Activated B cell treated with CpG ODN at 0.5 μM for 24 hours (primary cell): ENCODE measurements at regions not wholly inside any gene's neighbourhood (a gene's known extent, or its start where the extent isn't known, plus 50 kb on each side); places are given as distances from the start of the nearest gene placed in this dataset.

Experiments
- ATAC-seq: fragments of 200-7000 bp; cut with Tn5 transposase; one replicate; pipeline ENCODE4 v1.10.0; 2021; ENCODE audit warnings: low read depth, mild to moderate bottlenecking, moderate library complexity
- CTCF ChIA-PET: fragments of 350-600 bp; sonication (Branson Sonifier 250); formaldehyde crosslinking; loops from one replicate; lab custom pipeline; 2021; ENCODE audit warnings: antibody characterized with exemption; lab: Charles Lee
- POLR2A ChIA-PET: fragments of 350-600 bp; sonication (Branson Sonifier 250); formaldehyde crosslinking; loops from one replicate; lab custom pipeline; 2021; ENCODE audit warnings: antibody characterized with exemption; lab: Charles Lee
- DNase-seq: peaks from one replicate; pipeline ENCODE4 v3.0.0; 2022
- H3K27ac Mint-ChIP-seq: one replicate; pipeline ENCODE4 v1.8.0; 2020; ENCODE audit warnings: mixed read lengths
- H3K27me3 Mint-ChIP-seq: one replicate; pipeline ENCODE4 v1.8.0; 2021; ENCODE audit warnings: mixed read lengths
- H3K36me3 Mint-ChIP-seq: one replicate; pipeline ENCODE4 v1.8.0; 2021; ENCODE audit warnings: low read depth, mixed read lengths
- H3K4me1 Mint-ChIP-seq: one replicate; pipeline ENCODE4 v1.8.0; 2021; ENCODE audit warnings: mixed read lengths
- H3K4me3 Mint-ChIP-seq: one replicate; pipeline ENCODE4 v1.8.0; 2020; ENCODE audit warnings: mild to moderate bottlenecking, mixed read lengths
- H3K9me3 Mint-ChIP-seq: one replicate; pipeline ENCODE4 v1.8.0; 2020; ENCODE audit warnings: mixed read lengths
- CTCF ChIP-seq: fragments of 200-600 bp; IDR thresholded peaks from one replicate; pipeline ENCODE4 v1.8.0; 2022; ENCODE audit warnings: antibody characterized with exemption, mild to moderate bottlenecking
- intact Hi-C: fragments of 100-400 bp; cut with micrococcal nuclease; formaldehyde crosslinking; loops from one replicate; pipeline ENCODE4 v1.15.1; 2024

GRCh38 chr2:121947674-121948073 lies 192.2 kb downstream of the TSN start:
- no peaks in the 10 kb centered on the region for H3K9me3 Mint-ChIP-seq
- CTCF ChIA-PET: no interaction called here
- no peaks in the 10 kb centered on the region for H3K4me1 Mint-ChIP-seq
- H3K27ac Mint-ChIP-seq: no peak overlapping the region
- POLR2A ChIA-PET: no interaction called here
- H3K27me3 Mint-ChIP-seq: peaks cover 3% of the 10 kb centered on the region
- ATAC-seq (no peak), DNase-seq (no peak)
- H3K4me3 Mint-ChIP-seq: no peak overlapping the region
- no peak for TF ChIP-seq CTCF
- intact Hi-C loops: no loop called here
- H3K36me3 Mint-ChIP-seq: no peaks in the 10 kb centered on the region

DNA sequence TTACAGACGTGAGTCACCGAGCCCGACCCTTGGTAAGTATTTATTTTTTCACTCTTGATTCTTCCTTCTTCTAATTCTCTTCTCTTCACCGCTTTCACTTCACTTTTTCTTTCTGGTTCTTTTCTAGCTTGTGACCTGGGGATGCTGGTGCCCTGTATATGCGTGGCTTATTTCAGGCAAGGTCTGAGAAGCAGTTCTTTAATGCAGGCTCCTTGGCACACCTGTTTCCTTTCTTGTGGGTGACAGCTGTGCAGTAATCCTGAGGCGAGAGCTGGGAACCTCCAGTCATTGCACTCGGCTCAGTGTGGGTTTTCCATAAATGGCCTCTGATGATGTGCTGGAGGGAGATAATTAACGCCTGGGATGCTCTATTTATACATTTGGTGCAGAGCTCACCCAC lies 193.8 kb downstream of the TSN start:
- intact Hi-C loops: no loop called here
- H3K4me3 Mint-ChIP-seq: no peak overlapping the region
- POLR2A ChIA-PET: no interaction called here
- DNase-seq: no peak
- no peak overlapping the region for H3K27ac Mint-ChIP-seq
- CTCF ChIA-PET: no interaction called here
- no peaks in the 10 kb centered on the region for H3K9me3 Mint-ChIP-seq
- peaks cover 6% of the 10 kb centered on the region for H3K27me3 Mint-ChIP-seq
- no peak for TF ChIP-seq CTCF
- ATAC-seq: no peak
- H3K36me3 Mint-ChIP-seq: no peaks in the 10 kb centered on the region
- no peaks in the 10 kb centered on the region for H3K4me1 Mint-ChIP-seq

GRCh38 chr2:121955426-121955825 lies 200.0 kb downstream of the TSN start:
- Mint-ChIP-seq H3K27me3 (peaks cover 7% of the 10 kb centered on the region), H3K4me1 (no peaks in the 10 kb centered on the region), H3K9me3 (no peaks in the 10 kb centered on the region), H3K36me3 (no peaks in the 10 kb centered on the region), H3K4me3 (no peak overlapping the region), H3K27ac (no peak overlapping the region)
- ChIA-PET POLR2A (no interaction called here), CTCF (no interaction called here)
- DNase-seq (no peak), ATAC-seq (no peak)
- TF ChIP-seq CTCF: no peak
- intact Hi-C loops: no loop called here

- H3K27ac Mint-ChIP-seq: no peak overlapping the region
- no peaks in the 10 kb centered on the region for H3K4me1 Mint-ChIP-seq
- ATAC-seq (no peak), DNase-seq (no peak)
- H3K9me3 Mint-ChIP-seq: no peaks in the 10 kb centered on the region
- peaks cover 7% of the 10 kb centered on the region for H3K27me3 Mint-ChIP-seq
- intact Hi-C loops: no loop called here
- TF ChIP-seq CTCF: no peak
- no peak overlapping the region for H3K4me3 Mint-ChIP-seq
- no peaks in the 10 kb centered on the region for H3K36me3 Mint-ChIP-seq
- CTCF ChIA-PET: no interaction called here
- POLR2A ChIA-PET: no interaction called here
These were observed 200.4 kb downstream of the TSN start for GRCh38 chr2:121955872-121956271.

DNA sequence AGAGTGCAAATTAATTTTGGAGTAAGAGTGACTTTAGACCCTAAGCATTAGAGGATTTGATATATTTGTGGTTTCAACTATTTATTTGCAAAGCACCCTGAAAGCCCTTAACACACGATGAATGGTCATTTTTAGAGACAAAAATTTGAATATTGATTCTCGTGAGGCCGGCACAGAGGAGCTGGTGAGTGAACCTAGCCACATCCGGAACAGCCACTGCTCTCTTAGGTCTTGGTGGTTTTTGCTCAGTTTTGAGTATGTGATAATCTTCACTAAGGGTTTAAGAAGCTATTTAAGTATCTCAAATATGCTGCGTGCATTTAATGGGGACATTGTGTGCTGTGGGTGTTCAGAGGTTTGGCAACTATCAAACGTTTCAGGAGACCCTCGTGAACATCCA lies 204.8 kb downstream of the TSN start:
- intact Hi-C loops: no loop called here
- POLR2A ChIA-PET: no interaction called here
- no peak for TF ChIP-seq CTCF
- Mint-ChIP-seq H3K4me3 (no peak overlapping the region), H3K4me1 (no peaks in the 10 kb centered on the region), H3K27me3 (peaks cover 3% of the 10 kb centered on the region), H3K36me3 (no peaks in the 10 kb centered on the region), H3K9me3 (no peaks in the 10 kb centered on the region), H3K27ac (no peak overlapping the region)
- ATAC-seq (no peak), DNase-seq (no peak)
- CTCF ChIA-PET: no interaction called here
